ENCODE measurements at regions not wholly inside any gene's neighbourhood (a gene's known extent, or its start where the extent isn't known, plus 50 kb on each side); places are given as distances from the start of the nearest gene placed in this dataset.

GRCh38 chr5:4419281-4419680 is 720.8 kb upstream of the ADAMTS16 start:
- TF ChIP-seq RAD21 (IDR thresholded peaks at IDR 0.05; ENCODE audit: low read depth) = no peak
- TF ChIP-seq MAX (IDR thresholded peaks at IDR 0.05) = no peak
- TF ChIP-seq USF1 (IDR thresholded peaks at IDR 0.05) = no peak
- no peak for TF ChIP-seq EP300 (IDR thresholded peaks at IDR 0.05; ENCODE audit: borderline replicate concordance)
- no peak for TF ChIP-seq TAF1 (IDR thresholded peaks at IDR 0.05; ENCODE audit: low read depth)
- TF ChIP-seq ZBTB7A (IDR thresholded peaks at IDR 0.05; ENCODE audit: low read depth) = no peak
- no peak for TF ChIP-seq YY1 (IDR thresholded peaks at IDR 0.05; ENCODE audit: low read depth)
- no peak for TF ChIP-seq EGR1 (IDR thresholded peaks at IDR 0.05)
- TF ChIP-seq REST (IDR thresholded peaks at IDR 0.05; ENCODE audit: low read depth) = no peak
- no peak for TF ChIP-seq CREB1 (IDR thresholded peaks at IDR 0.05; ENCODE audit: low read depth)

All from Ishikawa (cell line).